ENCODE measurements at regions not wholly inside any gene's neighbourhood (a gene's known extent, or its start where the extent isn't known, plus 50 kb on each side); places are given as distances from the start of the nearest gene placed in this dataset.

GRCh38 chr5:125315306-125315705 is 568.9 kb upstream of the ZNF608 start:
- Histone ChIP-seq H3K9me3 (ENCODE audit: low read length) (no peaks in the 10 kb centered on the region), H3K27ac (ENCODE audit: low read depth, low read length, poor library complexity, severe bottlenecking) (no peak overlapping the region), H4K20me1 (ENCODE audit: insufficient read depth, low read length) (no peaks in the 10 kb centered on the region), H3K36me3 (ENCODE audit: insufficient read depth, low read length) (no peaks in the 10 kb centered on the region), H3K79me2 (ENCODE audit: insufficient read depth, low read depth, low read length) (no peaks in the 10 kb centered on the region), H3K4me1 (ENCODE audit: insufficient read depth, low read length, poor library complexity, severe bottlenecking) (no peaks in the 10 kb centered on the region), H3K4me3 (ENCODE audit: low read depth, low read length, poor library complexity, severe bottlenecking) (no peak overlapping the region), H3K9me2 (ENCODE audit: insufficient read depth, low read length) (no peaks in the 10 kb centered on the region), H2AFZ (ENCODE audit: low read length) (no peak overlapping the region), H3K4me2 (ENCODE audit: low read length) (no peak overlapping the region)
- BruUV-seq (replicated peaks) = no TSS peak
- TF ChIP-seq EZH2phosphoT487 (IDR thresholded peaks at IDR 0.05; ENCODE audit: borderline replicate concordance, low read depth, low read length) (no peak), CTCF (conservative IDR thresholded peaks at IDR 0.05; ENCODE audit: low read length) (no peak)
- POLR2A ChIA-PET = interaction anchor here (0.8 to 1.1 kb wide), 2 partner anchors 9 to 11 kb away, joined by 3 read pairs; no protein-coding TSS in a partner anchor
- CTCF ChIA-PET (ENCODE audit: unreplicated experiment) = no interaction called here
- no peak for DNase-seq (ENCODE audit: low spot score)
- intact Hi-C loops (cut with micrococcal nuclease; ENCODE audit: unreplicated experiment) = no loop called here

- CTCF ChIA-PET (ENCODE audit: unreplicated experiment) = no interaction called here
- TF ChIP-seq CTCF (conservative IDR thresholded peaks at IDR 0.05; ENCODE audit: low read length) = no peak
- no peak for TF ChIP-seq EZH2phosphoT487 (IDR thresholded peaks at IDR 0.05; ENCODE audit: borderline replicate concordance, low read depth, low read length)
These were observed 570.0 kb upstream of the ZNF608 start for GRCh38 chr5:125316391-125316790.

GRCh38 chr5:125316915-125317535 is 570.6 kb upstream of the ZNF608 start:
- Histone ChIP-seq H4K20me1 (ENCODE audit: insufficient read depth, low read length) (no peaks in the 10 kb centered on the region), H3K4me2 (ENCODE audit: low read length) (no peak overlapping the region), H3K79me2 (ENCODE audit: insufficient read depth, low read depth, low read length) (no peaks in the 10 kb centered on the region), H3K36me3 (ENCODE audit: insufficient read depth, low read length) (no peaks in the 10 kb centered on the region), H3K27ac (ENCODE audit: low read depth, low read length, poor library complexity, severe bottlenecking) (no peak overlapping the region), H3K9me3 (ENCODE audit: low read length) (no peaks in the 10 kb centered on the region), H3K4me3 (ENCODE audit: low read depth, low read length, poor library complexity, severe bottlenecking) (no peak overlapping the region), H2AFZ (ENCODE audit: low read length) (no peak overlapping the region), H3K4me1 (ENCODE audit: insufficient read depth, low read length, poor library complexity, severe bottlenecking) (no peaks in the 10 kb centered on the region), H3K9me2 (ENCODE audit: insufficient read depth, low read length) (no peaks in the 10 kb centered on the region)
- TF ChIP-seq CTCF (conservative IDR thresholded peaks at IDR 0.05; ENCODE audit: low read length) = no peak
- TF ChIP-seq EZH2phosphoT487 (IDR thresholded peaks at IDR 0.05; ENCODE audit: borderline replicate concordance, low read depth, low read length) = no peak
- POLR2A ChIA-PET = interaction anchor here (0.6 to 0.9 kb wide), 2 partner anchors 25 to 1066 kb away, joined by 3 read pairs; no protein-coding TSS in a partner anchor
- CTCF ChIA-PET (ENCODE audit: unreplicated experiment) = no interaction called here
- intact Hi-C loops (cut with micrococcal nuclease; ENCODE audit: unreplicated experiment) = no loop called here
- BruUV-seq (replicated peaks) = no TSS peak
- no peak for DNase-seq (ENCODE audit: low spot score)

More at GRCh38 chr5:125316391-125316790, 570.0 kb upstream of the ZNF608 start:
- Histone ChIP-seq H3K9me3 (ENCODE audit: low read length) (no peaks in the 10 kb centered on the region), H3K4me2 (ENCODE audit: low read length) (no peak overlapping the region), H2AFZ (ENCODE audit: low read length) (no peak overlapping the region), H3K4me1 (ENCODE audit: insufficient read depth, low read length, poor library complexity, severe bottlenecking) (no peaks in the 10 kb centered on the region), H3K36me3 (ENCODE audit: insufficient read depth, low read length) (no peaks in the 10 kb centered on the region), H4K20me1 (ENCODE audit: insufficient read depth, low read length) (no peaks in the 10 kb centered on the region), H3K79me2 (ENCODE audit: insufficient read depth, low read depth, low read length) (no peaks in the 10 kb centered on the region), H3K9me2 (ENCODE audit: insufficient read depth, low read length) (no peaks in the 10 kb centered on the region), H3K27ac (ENCODE audit: low read depth, low read length, poor library complexity, severe bottlenecking) (no peak overlapping the region), H3K4me3 (ENCODE audit: low read depth, low read length, poor library complexity, severe bottlenecking) (no peak overlapping the region)
- BruUV-seq (replicated peaks) = no TSS peak
- no peak for DNase-seq (ENCODE audit: low spot score)
- POLR2A ChIA-PET = no interaction called here
- intact Hi-C loops (cut with micrococcal nuclease; ENCODE audit: unreplicated experiment) = no loop called here
